ACC112 (cell line): ENCODE measurements at regions not wholly inside any gene's neighbourhood (a gene's known extent, or its start where the extent isn't known, plus 50 kb on each side); places are given as distances from the start of the nearest gene placed in this dataset.
A peak's percentile ranks its signal among the peaks of the same experiment; 100 is the strongest.

Experiments used
- H2AFZ ChIP-seq: fragments of 200-600 bp; sonication (generic); one replicate; pipeline ENCODE4 v1.6.0; 2017; ENCODE audit warnings: antibody characterized with exemption, low read length; ENCODE audit not compliant: unreplicated experiment
- H3K27ac ChIP-seq: fragments of 200-600 bp; sonication (generic); 2 replicates; pipeline ENCODE4 v1.5.1; 2014; ENCODE audit warnings: low read depth, mild to moderate bottlenecking, antibody characterized with exemption, low read length, moderate library complexity
- H3K27me3 ChIP-seq: fragments of 200-600 bp; sonication (generic); 2 replicates; pipeline ENCODE4 v1.6.1; 2014; ENCODE audit warnings: mild to moderate bottlenecking, antibody characterized with exemption, low read length, moderate library complexity, mixed read lengths; ENCODE audit not compliant: insufficient read depth
- H3K36me3 ChIP-seq: fragments of 200-600 bp; sonication (generic); 2 replicates; pipeline ENCODE4 v1.6.1; 2016; ENCODE audit warnings: mild to moderate bottlenecking, antibody characterized with exemption, low read length, moderate library complexity, mixed read lengths; ENCODE audit not compliant: insufficient read depth
- H3K4me1 ChIP-seq: fragments of 200-600 bp; sonication (generic); one replicate; pipeline ENCODE4 v1.6.1; 2016; ENCODE audit warnings: low read length, mixed read lengths; ENCODE audit not compliant: insufficient read depth, unreplicated experiment, control insufficient read depth
- H3K4me3 ChIP-seq: fragments of 200-600 bp; sonication (generic); 2 replicates; pipeline ENCODE4 v1.5.1; 2014; ENCODE audit warnings: mild to moderate bottlenecking, low read depth, low read length
- H3K79me2 ChIP-seq: fragments of 200-600 bp; sonication (generic); one replicate; pipeline ENCODE4 v1.6.0; 2016; ENCODE audit warnings: low read length; ENCODE audit not compliant: control insufficient read depth, unreplicated experiment, insufficient read depth

- no peaks in the 10 kb centered on the region for H3K27me3 ChIP-seq
- no peaks in the 10 kb centered on the region for H3K79me2 ChIP-seq
- peaks cover 4% of the 10 kb centered on the region; the same call in 1 of the 2 replicates for H3K36me3 ChIP-seq
- H3K4me3 ChIP-seq = no peak overlapping the region
- peak overlapping the region; percentile 37 for H2AFZ ChIP-seq
- no peak overlapping the region for H3K27ac ChIP-seq
- no peaks in the 10 kb centered on the region for H3K4me1 ChIP-seq
These were observed 534.1 kb upstream of the KCNMB2 start for GRCh38 chr3:178002113-178002512.

- Histone ChIP-seq H3K27me3 (no peaks in the 10 kb centered on the region), H3K79me2 (no peaks in the 10 kb centered on the region), H3K36me3 (peaks cover 4% of the 10 kb centered on the region; the same call in 1 of the 2 replicates), H3K4me3 (no peak overlapping the region), H3K27ac (no peak overlapping the region), H2AFZ (no peak overlapping the region), H3K4me1 (no peaks in the 10 kb centered on the region)
These were observed 532.5 kb upstream of the KCNMB2 start for GRCh38 chr3:178003756-178004155.

- Histone ChIP-seq H3K79me2 (no peaks in the 10 kb centered on the region), H3K27me3 (no peaks in the 10 kb centered on the region), H3K4me3 (no peak overlapping the region), H2AFZ (no peak overlapping the region), H3K36me3 (no peaks in the 10 kb centered on the region), H3K27ac (no peak overlapping the region), H3K4me1 (no peaks in the 10 kb centered on the region)
These were observed 530.3 kb upstream of the KCNMB2 start for GRCh38 chr3:178005961-178006360.

- Histone ChIP-seq H3K4me1 (no peaks in the 10 kb centered on the region), H3K27ac (no peak overlapping the region), H3K36me3 (no peaks in the 10 kb centered on the region), H3K79me2 (no peaks in the 10 kb centered on the region), H2AFZ (no peak overlapping the region), H3K27me3 (no peaks in the 10 kb centered on the region), H3K4me3 (no peak overlapping the region)
These were observed 525.9 kb upstream of the KCNMB2 start for GRCh38 chr3:178010306-178010705.

GRCh38 chr3:178019645-178020044, 516.6 kb upstream of the KCNMB2 start:
- Histone ChIP-seq H3K79me2 (no peaks in the 10 kb centered on the region), H3K27ac (no peak overlapping the region), H3K4me3 (no peak overlapping the region), H3K4me1 (no peaks in the 10 kb centered on the region), H2AFZ (no peak overlapping the region), H3K36me3 (no peaks in the 10 kb centered on the region), H3K27me3 (no peaks in the 10 kb centered on the region)

- Histone ChIP-seq H3K4me3 (no peak overlapping the region), H3K27ac (no peak overlapping the region), H3K27me3 (no peaks in the 10 kb centered on the region), H2AFZ (no peak overlapping the region), H3K79me2 (no peaks in the 10 kb centered on the region), H3K4me1 (no peaks in the 10 kb centered on the region), H3K36me3 (no peaks in the 10 kb centered on the region)
These were observed 513.6 kb upstream of the KCNMB2 start for GRCh38 chr3:178022599-178022998.

GRCh38 chr3:178028933-178029332, 507.3 kb upstream of the KCNMB2 start:
- Histone ChIP-seq H3K27ac (no peak overlapping the region), H3K4me3 (no peak overlapping the region), H3K36me3 (no peaks in the 10 kb centered on the region), H3K4me1 (no peaks in the 10 kb centered on the region), H3K79me2 (no peaks in the 10 kb centered on the region), H2AFZ (no peak overlapping the region), H3K27me3 (no peaks in the 10 kb centered on the region)

GRCh38 chr3:178036451-178037144, 499.6 kb upstream of the KCNMB2 start:
- no peaks in the 10 kb centered on the region for H3K36me3 ChIP-seq
- no peak overlapping the region for H3K4me3 ChIP-seq
- H3K27ac ChIP-seq = no peak overlapping the region
- H3K4me1 ChIP-seq = no peaks in the 10 kb centered on the region
- H2AFZ ChIP-seq = no peak overlapping the region
- H3K79me2 ChIP-seq = no peaks in the 10 kb centered on the region
- H3K27me3 ChIP-seq = no peaks in the 10 kb centered on the region

- Histone ChIP-seq H3K4me3 (no peak overlapping the region), H3K4me1 (peaks cover 5% of the 10 kb centered on the region), H3K79me2 (no peaks in the 10 kb centered on the region), H3K27ac (no peak overlapping the region), H3K27me3 (no peaks in the 10 kb centered on the region), H3K36me3 (no peaks in the 10 kb centered on the region), H2AFZ (no peak overlapping the region)
These were observed 494.3 kb upstream of the KCNMB2 start for GRCh38 chr3:178041931-178042330.

GRCh38 chr3:178042376-178042775, 493.9 kb upstream of the KCNMB2 start:
- Histone ChIP-seq H3K4me1 (peaks cover 5% of the 10 kb centered on the region), H3K79me2 (no peaks in the 10 kb centered on the region), H2AFZ (no peak overlapping the region), H3K27ac (no peak overlapping the region), H3K4me3 (no peak overlapping the region), H3K27me3 (no peaks in the 10 kb centered on the region), H3K36me3 (no peaks in the 10 kb centered on the region)

- no peak overlapping the region for H2AFZ ChIP-seq
- no peak overlapping the region for H3K4me3 ChIP-seq
- H3K27ac ChIP-seq = no peak overlapping the region
- no peaks in the 10 kb centered on the region for H3K27me3 ChIP-seq
- no peaks in the 10 kb centered on the region for H3K36me3 ChIP-seq
- peaks cover 5% of the 10 kb centered on the region for H3K4me1 ChIP-seq
- H3K79me2 ChIP-seq = no peaks in the 10 kb centered on the region
These were observed 493.2 kb upstream of the KCNMB2 start for GRCh38 chr3:178043084-178043483.
